Neural progenitor cell (in vitro differentiated cells): ENCODE measurements at regions not wholly inside any gene's neighbourhood (a gene's known extent, or its start where the extent isn't known, plus 50 kb on each side); places are given as distances from the start of the nearest gene placed in this dataset.

Source experiments
- EZH2 ChIP-seq: fragments of 200-600 bp; sonication (generic); IDR thresholded peaks from 2 replicates; pipeline ENCODE4 v1.6.1; 2017; ENCODE audit warnings: antibody characterized with exemption, mild to moderate bottlenecking, moderate library complexity
- TF ChIP-seq, protein P1 (sequence below): fragments of 200-600 bp; sonication (generic); IDR thresholded peaks from 2 replicates; pipeline ENCODE4 v1.5.1; 2017; ENCODE audit warnings: antibody characterized with exemption, mild to moderate bottlenecking

DNA sequence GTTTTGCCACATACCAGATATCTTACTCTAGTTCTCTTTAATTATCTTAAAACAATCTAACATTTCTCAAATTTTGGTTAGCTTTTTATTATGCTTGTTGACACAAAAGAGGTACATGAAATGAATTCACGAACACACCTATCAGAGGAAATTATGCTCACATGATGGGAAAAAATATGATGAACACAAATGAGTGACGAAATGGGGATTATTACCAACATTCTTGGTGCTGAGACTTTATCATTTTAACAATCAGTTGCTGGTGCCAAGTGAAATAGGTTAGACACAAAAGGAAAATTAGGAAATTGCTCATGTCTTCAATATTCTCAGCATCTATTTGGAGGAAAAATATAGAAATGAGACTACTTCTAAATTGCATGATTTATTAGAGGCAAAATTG lies 944.7 kb upstream of the NRXN1 start:
- TF ChIP-seq, protein P1, sequence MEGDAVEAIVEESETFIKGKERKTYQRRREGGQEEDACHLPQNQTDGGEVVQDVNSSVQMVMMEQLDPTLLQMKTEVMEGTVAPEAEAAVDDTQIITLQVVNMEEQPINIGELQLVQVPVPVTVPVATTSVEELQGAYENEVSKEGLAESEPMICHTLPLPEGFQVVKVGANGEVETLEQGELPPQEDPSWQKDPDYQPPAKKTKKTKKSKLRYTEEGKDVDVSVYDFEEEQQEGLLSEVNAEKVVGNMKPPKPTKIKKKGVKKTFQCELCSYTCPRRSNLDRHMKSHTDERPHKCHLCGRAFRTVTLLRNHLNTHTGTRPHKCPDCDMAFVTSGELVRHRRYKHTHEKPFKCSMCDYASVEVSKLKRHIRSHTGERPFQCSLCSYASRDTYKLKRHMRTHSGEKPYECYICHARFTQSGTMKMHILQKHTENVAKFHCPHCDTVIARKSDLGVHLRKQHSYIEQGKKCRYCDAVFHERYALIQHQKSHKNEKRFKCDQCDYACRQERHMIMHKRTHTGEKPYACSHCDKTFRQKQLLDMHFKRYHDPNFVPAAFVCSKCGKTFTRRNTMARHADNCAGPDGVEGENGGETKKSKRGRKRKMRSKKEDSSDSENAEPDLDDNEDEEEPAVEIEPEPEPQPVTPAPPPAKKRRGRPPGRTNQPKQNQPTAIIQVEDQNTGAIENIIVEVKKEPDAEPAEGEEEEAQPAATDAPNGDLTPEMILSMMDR, result no peak
- no peak for TF ChIP-seq EZH2
